NB4 (cell line): ENCODE measurements at regions not wholly inside any gene's neighbourhood (a gene's known extent, or its start where the extent isn't known, plus 50 kb on each side); places are given as distances from the start of the nearest gene placed in this dataset.
"Not testable (repeated sequence)": the region's sequence is repeated elsewhere in the genome, so short reads cannot be mapped to it uniquely, and the experiment has no call there.

Experiments
- DNase-seq: peaks from one replicate; pipeline ENCODE4 v3.0.0; 2010; ENCODE audit warnings: low read depth
- H3K4me3 ChIP-seq: one replicate; pipeline ENCODE4 v1.5.1; 2011; ENCODE audit warnings: mild to moderate bottlenecking, low read depth, low read length, moderate library complexity
- MYC ChIP-seq: IDR thresholded peaks from 2 replicates; pipeline ENCODE4 v1.6.1; 2011; ENCODE audit warnings: low read depth, low read length
- POLR2A ChIP-seq: IDR thresholded peaks from 2 replicates; pipeline ENCODE4 v1.6.1; 2011; ENCODE audit warnings: mild to moderate bottlenecking; ENCODE audit not compliant: insufficient read length; ENCODE audit errors: extremely low read depth
- TF ChIP-seq, protein P1 (sequence below): IDR thresholded peaks from one replicate; pipeline ENCODE4 v1.5.1; 2012; ENCODE audit warnings: low read depth, low read length
- TF ChIP-seq, protein P2 (sequence below): IDR thresholded peaks from 2 replicates; pipeline ENCODE4 v1.6.1; 2011; ENCODE audit warnings: low read depth, low read length

DNA sequence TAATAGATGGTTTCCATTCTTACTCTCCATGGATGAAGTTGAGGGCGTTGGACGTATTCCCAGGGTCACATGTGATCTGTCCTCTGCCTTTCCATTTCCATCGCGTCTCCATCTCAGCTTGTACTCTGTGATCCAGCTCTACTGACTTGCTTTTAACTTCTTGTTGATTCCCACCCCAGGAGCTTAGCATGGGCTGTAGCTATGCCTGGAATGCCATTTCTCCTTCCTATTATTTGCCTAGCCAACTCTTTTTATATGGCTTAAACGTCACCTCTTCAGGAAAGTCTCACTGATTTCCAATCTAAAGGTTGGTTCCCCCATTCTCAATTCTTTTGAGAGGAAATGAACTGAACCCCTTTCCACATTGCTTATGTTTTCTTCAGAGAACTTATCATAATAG, 475.9 kb downstream of the XYLT1 start:
- TF ChIP-seq MYC = no peak
- TF ChIP-seq, protein P1, sequence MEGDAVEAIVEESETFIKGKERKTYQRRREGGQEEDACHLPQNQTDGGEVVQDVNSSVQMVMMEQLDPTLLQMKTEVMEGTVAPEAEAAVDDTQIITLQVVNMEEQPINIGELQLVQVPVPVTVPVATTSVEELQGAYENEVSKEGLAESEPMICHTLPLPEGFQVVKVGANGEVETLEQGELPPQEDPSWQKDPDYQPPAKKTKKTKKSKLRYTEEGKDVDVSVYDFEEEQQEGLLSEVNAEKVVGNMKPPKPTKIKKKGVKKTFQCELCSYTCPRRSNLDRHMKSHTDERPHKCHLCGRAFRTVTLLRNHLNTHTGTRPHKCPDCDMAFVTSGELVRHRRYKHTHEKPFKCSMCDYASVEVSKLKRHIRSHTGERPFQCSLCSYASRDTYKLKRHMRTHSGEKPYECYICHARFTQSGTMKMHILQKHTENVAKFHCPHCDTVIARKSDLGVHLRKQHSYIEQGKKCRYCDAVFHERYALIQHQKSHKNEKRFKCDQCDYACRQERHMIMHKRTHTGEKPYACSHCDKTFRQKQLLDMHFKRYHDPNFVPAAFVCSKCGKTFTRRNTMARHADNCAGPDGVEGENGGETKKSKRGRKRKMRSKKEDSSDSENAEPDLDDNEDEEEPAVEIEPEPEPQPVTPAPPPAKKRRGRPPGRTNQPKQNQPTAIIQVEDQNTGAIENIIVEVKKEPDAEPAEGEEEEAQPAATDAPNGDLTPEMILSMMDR = no peak
- TF ChIP-seq, protein P2, sequence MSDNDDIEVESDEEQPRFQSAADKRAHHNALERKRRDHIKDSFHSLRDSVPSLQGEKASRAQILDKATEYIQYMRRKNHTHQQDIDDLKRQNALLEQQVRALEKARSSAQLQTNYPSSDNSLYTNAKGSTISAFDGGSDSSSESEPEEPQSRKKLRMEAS = no peak
- no peak for TF ChIP-seq POLR2A
- no peak overlapping the region for H3K4me3 ChIP-seq
- DNase-seq = no peak

DNA sequence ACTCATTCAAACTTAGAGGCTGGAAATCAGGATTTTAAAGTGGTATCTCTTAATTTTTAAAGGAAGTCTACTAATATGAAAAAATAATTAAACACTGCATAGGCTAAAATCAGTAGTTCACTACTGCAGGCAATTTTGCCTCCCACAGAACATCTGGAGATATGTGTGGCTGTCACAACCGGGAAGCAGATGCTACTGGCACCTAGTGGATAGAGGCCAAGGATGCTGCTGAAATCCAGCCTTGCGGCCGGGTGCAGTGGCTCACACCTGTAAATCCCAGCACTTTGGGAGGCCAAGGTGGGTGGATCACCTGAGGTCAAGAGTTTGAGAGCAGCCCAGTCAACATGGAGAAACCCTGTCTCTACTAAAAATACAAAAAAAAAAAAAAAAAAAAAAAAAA, 473.9 kb downstream of the XYLT1 start:
- TF ChIP-seq MYC (no peak), POLR2A (no peak)
- TF ChIP-seq, protein P2 = no peak
- TF ChIP-seq, protein P1 = no peak
- no peak overlapping the region for H3K4me3 ChIP-seq
- no peak for DNase-seq

DNA sequence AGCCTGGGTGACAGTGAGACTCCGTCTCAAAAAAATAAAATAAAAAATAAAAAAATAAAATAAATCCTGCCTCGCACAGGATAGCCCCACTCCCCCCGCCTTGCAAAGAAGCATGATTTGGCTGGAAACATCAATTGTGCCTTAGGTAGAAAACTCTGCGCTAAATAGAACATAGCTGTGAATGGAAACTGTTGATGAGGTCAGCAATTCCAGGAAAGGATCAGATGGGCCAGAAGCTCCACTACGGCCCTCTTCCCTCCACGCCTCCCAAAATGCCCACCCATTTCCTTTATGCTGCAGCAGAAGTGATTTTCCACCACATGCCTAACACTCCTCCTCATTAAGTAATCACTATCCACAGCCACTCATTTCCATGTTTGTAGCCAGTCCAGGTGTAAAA, 473.4 kb downstream of the XYLT1 start:
- DNase-seq = no peak
- TF ChIP-seq, protein P1 = no peak
- TF ChIP-seq MYC = no peak
- TF ChIP-seq POLR2A = no peak
- TF ChIP-seq, protein P2 = no peak
- H3K4me3 ChIP-seq = no peak overlapping the region

DNA sequence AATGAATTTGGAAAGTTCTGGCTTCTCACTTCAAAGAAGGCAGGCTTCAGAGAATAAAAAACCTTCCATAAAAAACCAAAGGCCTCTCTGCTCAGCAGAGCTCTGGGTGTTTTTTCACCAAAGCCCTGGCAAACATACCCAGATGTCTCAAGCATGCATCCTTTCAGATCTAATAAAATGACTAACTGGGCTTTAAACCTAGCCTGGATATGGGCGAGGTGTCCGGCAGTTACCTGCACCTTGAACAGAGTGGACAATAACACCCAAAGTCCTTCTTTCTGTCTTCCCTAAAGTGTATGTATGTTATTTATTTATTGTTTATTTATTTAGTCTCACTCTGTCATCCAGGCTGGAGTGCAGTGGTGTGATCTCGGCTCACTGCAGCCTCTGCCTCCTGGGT, 469.3 kb downstream of the XYLT1 start:
- TF ChIP-seq POLR2A (no peak), MYC (no peak)
- TF ChIP-seq, protein P1 = no peak
- TF ChIP-seq, protein P2 = no peak
- no peak for DNase-seq
- no peak overlapping the region for H3K4me3 ChIP-seq

DNA sequence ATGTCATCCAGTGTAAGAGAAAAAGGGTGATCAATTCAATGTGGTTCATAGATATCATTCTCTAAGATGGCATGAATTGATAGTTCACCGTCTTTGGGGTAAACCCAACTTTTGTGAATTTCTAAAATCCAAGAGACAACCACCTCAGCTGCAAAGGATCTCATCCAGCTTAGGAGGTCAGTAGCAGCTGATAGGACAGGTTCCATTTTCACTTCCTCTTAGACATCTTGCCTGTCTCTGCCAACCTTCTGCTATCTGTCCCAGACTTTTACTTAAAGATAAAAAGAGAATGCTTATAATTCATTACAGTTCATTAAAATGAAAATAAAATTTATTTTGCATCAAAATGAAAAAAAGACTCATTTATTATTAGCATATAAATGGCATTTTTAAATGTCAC, 468.2 kb downstream of the XYLT1 start:
- TF ChIP-seq, protein P1 = no peak
- TF ChIP-seq, protein P2 = no peak
- TF ChIP-seq POLR2A (no peak), MYC (no peak)
- DNase-seq = no peak
- no peak overlapping the region for H3K4me3 ChIP-seq

DNA sequence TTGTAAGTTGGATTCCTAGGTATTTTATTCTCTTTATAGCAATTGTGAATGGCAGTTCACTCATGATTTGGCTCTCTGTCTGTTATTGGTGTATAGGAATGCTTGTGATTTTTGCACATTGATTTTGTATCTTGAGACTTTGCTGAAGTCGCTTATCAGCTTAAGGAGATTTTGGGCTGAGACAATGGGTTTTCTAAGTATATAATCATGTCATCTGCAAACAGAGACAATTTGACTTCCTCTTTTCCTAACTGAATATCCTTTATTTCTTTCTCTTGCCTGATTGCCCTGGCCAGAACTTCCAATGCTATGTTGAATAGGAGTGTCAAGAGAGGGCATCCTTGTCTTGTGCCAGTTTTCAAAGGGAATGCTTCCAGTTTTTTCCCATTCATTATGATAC, 464.8 kb downstream of the XYLT1 start:
- not testable (repeated sequence) for DNase-seq, H3K4me3 ChIP-seq
